OCI-LY3 (cell line): ENCODE measurements at regions not wholly inside any gene's neighbourhood (a gene's known extent, or its start where the extent isn't known, plus 50 kb on each side); places are given as distances from the start of the nearest gene placed in this dataset.

Experiments used
- H2AFZ ChIP-seq: fragments of 200-600, 300-600 bp; shearing (Covaris generic); 2 replicates; pipeline ENCODE4 v1.6.0; 2014; ENCODE audit warnings: antibody characterized with exemption, low read depth, low read length
- H3K27ac ChIP-seq: fragments of 200-600, 300-600 bp; sonication (generic); 2 replicates; pipeline ENCODE4 v1.5.1; 2014; ENCODE audit warnings: mild to moderate bottlenecking, low read length, moderate library complexity, mixed read lengths
- H3K27me3 ChIP-seq: fragments of 200-600, 300-600 bp; sonication (generic); 2 replicates; pipeline ENCODE4 v1.6.1; 2014; ENCODE audit warnings: low read depth, low read length, mixed read lengths
- H3K36me3 ChIP-seq: fragments of 200-600, 300-600 bp; sonication (generic); replicated peaks from 2 replicates; pipeline ENCODE3; 2014; ENCODE audit warnings: low read depth, low read length, mixed read lengths
- H3K4me1 ChIP-seq: fragments of 300-600, 200-600 bp; sonication (generic); 2 replicates; pipeline ENCODE4 v1.6.1; 2014; ENCODE audit warnings: low read length, mixed read lengths
- H3K4me2 ChIP-seq: fragments of 200-600, 300-600 bp; sonication (generic); 2 replicates; pipeline ENCODE4 v1.6.1; 2014; ENCODE audit warnings: low read length, mixed read lengths
- H3K4me3 ChIP-seq: fragments of 300-600, 200-600 bp; sonication (generic); 2 replicates; pipeline ENCODE4 v1.5.1; 2014; ENCODE audit warnings: antibody characterized with exemption, mild to moderate bottlenecking, low read length, moderate library complexity
- H3K79me2 ChIP-seq: fragments of 300-600, 200-600 bp; shearing (Covaris generic); 2 replicates; pipeline ENCODE4 v1.6.1; 2014; ENCODE audit warnings: mild to moderate bottlenecking, low read length, mixed read lengths
- H3K9ac ChIP-seq: fragments of 300-600, 200-600 bp; shearing (Covaris generic); 2 replicates; pipeline ENCODE4 v1.6.0; 2014; ENCODE audit warnings: mild to moderate bottlenecking, low read length, moderate library complexity
- H3K9me3 ChIP-seq: fragments of 200-600, 300-600 bp; shearing (Covaris generic); 2 replicates; pipeline ENCODE4 v1.6.1; 2014; ENCODE audit warnings: low read length, mixed read lengths; ENCODE audit not compliant: insufficient read depth
- H4K20me1 ChIP-seq: fragments of 200-600, 300-600 bp; sonication (generic); 2 replicates; pipeline ENCODE4 v1.6.1; 2016; ENCODE audit warnings: low read length, mixed read lengths; ENCODE audit not compliant: insufficient read depth
- EZH2phosphoT487 ChIP-seq: fragments of 200-600 bp; shearing (Covaris generic); IDR thresholded peaks from 2 replicates; pipeline ENCODE4 v1.6.1; 2018; ENCODE audit warnings: antibody characterized with exemption, mixed run types, low read depth
- TF ChIP-seq, protein P1 (sequence below): fragments of 200-600, 300-600 bp; sonication (generic); IDR thresholded peaks from 2 replicates; pipeline ENCODE4 v1.5.1; 2014; ENCODE audit warnings: antibody characterized with exemption, low read length, low read depth

DNA sequence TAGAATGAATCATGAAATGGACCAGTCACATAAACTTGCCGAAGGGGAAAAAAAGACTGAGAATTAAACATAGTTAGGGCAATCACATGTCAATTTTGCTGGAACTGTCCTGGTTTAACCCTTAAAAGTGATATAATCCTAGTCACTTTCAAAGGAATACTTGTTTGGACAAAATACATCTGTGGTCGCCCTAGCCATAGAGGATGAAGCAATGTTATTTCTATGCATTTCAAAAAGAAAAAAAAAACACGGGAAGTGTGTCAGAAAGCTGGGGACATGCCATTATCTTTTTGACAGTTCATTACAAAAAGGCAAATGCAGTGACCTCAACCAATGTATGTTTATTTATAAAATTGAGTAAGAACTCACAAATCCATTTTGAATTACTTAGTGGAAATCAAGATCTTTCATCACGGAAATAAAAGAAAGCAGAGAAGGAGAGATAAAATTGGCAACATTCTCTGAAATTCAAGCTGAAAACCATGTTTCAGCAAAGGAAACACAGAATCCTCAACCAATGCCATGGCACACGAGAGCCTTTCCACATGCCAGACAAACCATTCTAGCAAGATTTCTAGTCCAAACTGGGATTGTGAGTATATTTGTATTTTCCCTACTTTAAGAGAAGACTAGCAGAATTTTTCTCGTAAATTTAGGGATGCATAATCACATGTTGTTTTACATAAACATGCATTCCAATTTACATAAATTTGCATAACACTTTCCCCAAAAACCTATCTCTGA lies 854.3 kb upstream of the ACVR2A start:
- Histone ChIP-seq H4K20me1 (no peaks in the 10 kb centered on the region), H3K27ac (no peak overlapping the region), H3K4me2 (no peak overlapping the region), H3K36me3 (no peaks in the 10 kb centered on the region), H3K9ac (no peak overlapping the region), H2AFZ (no peak overlapping the region), H3K79me2 (no peaks in the 10 kb centered on the region), H3K4me3 (no peak overlapping the region), H3K9me3 (no peaks in the 10 kb centered on the region), H3K4me1 (peaks cover 27% of the 10 kb centered on the region), H3K27me3 (0 out of 2 replicates have a peak, but pooled peaks cover 3% of the 10 kb centered on the region)
- TF ChIP-seq, protein P1, sequence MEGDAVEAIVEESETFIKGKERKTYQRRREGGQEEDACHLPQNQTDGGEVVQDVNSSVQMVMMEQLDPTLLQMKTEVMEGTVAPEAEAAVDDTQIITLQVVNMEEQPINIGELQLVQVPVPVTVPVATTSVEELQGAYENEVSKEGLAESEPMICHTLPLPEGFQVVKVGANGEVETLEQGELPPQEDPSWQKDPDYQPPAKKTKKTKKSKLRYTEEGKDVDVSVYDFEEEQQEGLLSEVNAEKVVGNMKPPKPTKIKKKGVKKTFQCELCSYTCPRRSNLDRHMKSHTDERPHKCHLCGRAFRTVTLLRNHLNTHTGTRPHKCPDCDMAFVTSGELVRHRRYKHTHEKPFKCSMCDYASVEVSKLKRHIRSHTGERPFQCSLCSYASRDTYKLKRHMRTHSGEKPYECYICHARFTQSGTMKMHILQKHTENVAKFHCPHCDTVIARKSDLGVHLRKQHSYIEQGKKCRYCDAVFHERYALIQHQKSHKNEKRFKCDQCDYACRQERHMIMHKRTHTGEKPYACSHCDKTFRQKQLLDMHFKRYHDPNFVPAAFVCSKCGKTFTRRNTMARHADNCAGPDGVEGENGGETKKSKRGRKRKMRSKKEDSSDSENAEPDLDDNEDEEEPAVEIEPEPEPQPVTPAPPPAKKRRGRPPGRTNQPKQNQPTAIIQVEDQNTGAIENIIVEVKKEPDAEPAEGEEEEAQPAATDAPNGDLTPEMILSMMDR: no peak
- TF ChIP-seq EZH2phosphoT487: no peak

DNA sequence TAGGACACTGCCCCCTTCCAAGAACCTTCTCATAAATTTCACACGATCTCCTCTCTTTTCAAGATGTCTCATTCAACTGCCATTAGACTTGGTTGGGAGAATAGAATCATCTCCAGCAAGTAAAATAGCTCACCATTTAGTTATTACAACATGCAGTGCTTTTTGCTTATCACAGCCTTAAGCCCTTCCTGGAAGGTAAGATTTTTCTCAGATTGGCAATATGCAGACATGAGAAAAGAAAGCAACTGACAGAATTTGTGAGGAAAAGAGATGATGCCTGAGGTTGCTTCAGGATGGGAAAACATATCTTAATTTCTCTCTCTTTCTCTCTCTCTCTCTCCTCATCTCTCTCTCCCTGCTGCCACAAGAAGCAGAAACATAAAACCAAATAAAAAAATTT lies 855.1 kb upstream of the ACVR2A start:
- no peaks in the 10 kb centered on the region for H3K36me3 ChIP-seq
- no peak for TF ChIP-seq EZH2phosphoT487
- TF ChIP-seq, protein P1: no peak
- H3K4me3 ChIP-seq: no peak overlapping the region
- H2AFZ ChIP-seq: no peak overlapping the region
- no peaks in the 10 kb centered on the region for H4K20me1 ChIP-seq
- peaks cover 28% of the 10 kb centered on the region for H3K4me1 ChIP-seq
- H3K4me2 ChIP-seq: no peak overlapping the region
- H3K27me3 ChIP-seq: 0 out of 2 replicates have a peak, but pooled peaks cover 3% of the 10 kb centered on the region
- H3K9me3 ChIP-seq: no peaks in the 10 kb centered on the region
- H3K27ac ChIP-seq: no peak overlapping the region
- H3K9ac ChIP-seq: no peak overlapping the region
- no peaks in the 10 kb centered on the region for H3K79me2 ChIP-seq

DNA sequence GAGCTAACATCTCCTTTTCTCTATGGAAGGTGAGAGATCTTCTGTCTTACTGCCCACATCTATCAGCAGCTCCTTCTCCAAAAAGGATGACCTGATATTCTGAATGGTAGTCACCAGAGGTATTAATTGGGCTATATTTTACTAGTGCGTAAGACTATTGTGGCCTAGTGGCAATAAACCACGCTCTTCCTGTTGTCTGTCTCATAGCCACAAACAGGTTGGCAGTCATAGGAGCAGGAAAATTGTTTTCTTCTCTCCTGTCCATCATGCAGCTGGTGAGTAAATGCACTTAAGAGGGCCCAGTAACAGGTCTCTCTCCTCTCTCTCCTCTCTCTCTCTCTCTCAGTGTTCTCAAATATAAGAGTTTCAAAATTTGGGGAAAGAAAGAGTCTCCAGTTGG lies 856.8 kb upstream of the ACVR2A start:
- H3K4me2 ChIP-seq: 0 out of 2 replicates have a peak overlapping the region, but pooled peaks have one; percentile 42
- TF ChIP-seq, protein P1: no peak
- TF ChIP-seq EZH2phosphoT487: no peak
- no peak overlapping the region for H3K27ac ChIP-seq
- no peaks in the 10 kb centered on the region for H3K36me3 ChIP-seq
- 0 out of 2 replicates have a peak, but pooled peaks cover 3% of the 10 kb centered on the region for H3K27me3 ChIP-seq
- H4K20me1 ChIP-seq: no peaks in the 10 kb centered on the region
- H3K4me1 ChIP-seq: peaks cover 28% of the 10 kb centered on the region
- H3K79me2 ChIP-seq: no peaks in the 10 kb centered on the region
- no peaks in the 10 kb centered on the region for H3K9me3 ChIP-seq
- H3K9ac ChIP-seq: no peak overlapping the region
- no peak overlapping the region for H2AFZ ChIP-seq
- H3K4me3 ChIP-seq: no peak overlapping the region

DNA sequence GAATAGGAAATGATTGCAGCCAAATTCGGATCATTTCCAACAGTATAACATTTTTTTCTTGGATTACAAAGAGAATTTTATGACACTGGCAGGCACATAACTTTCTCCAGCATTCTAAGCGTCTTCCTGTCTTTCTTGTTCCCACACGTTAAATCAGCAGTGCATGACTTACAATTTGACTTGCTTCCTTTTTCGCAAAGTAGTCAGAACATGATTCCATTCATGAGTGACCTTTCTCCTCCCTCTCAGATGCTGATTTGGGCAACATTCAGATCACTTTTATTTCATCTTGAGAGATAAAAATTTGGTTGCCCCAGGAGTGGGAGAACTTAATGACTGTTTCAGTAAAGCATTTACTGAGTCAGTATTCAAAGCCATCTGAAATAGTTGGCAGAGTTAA lies 858.7 kb upstream of the ACVR2A start:
- no peak overlapping the region for H2AFZ ChIP-seq

More for the DNA sequence above, 858.7 kb upstream of the ACVR2A start:
- 0 out of 2 replicates have a peak, but pooled peaks cover 3% of the 10 kb centered on the region for H3K27me3 ChIP-seq
- H3K4me1 ChIP-seq: peaks cover 28% of the 10 kb centered on the region
- H3K9me3 ChIP-seq: no peaks in the 10 kb centered on the region
- H4K20me1 ChIP-seq: no peaks in the 10 kb centered on the region
- TF ChIP-seq, protein P1: no peak
- no peak for TF ChIP-seq EZH2phosphoT487
- no peaks in the 10 kb centered on the region for H3K79me2 ChIP-seq
- no peak overlapping the region for H3K9ac ChIP-seq
- no peak overlapping the region for H3K27ac ChIP-seq
- no peaks in the 10 kb centered on the region for H3K36me3 ChIP-seq
- peak overlapping the region; percentile 13; the same call in 1 of the 2 replicates for H3K4me3 ChIP-seq
- peak overlapping the region; percentile 42 for H3K4me2 ChIP-seq
